CD14-positive monocyte (primary cell): ENCODE measurements at regions not wholly inside any gene's neighbourhood (a gene's known extent, or its start where the extent isn't known, plus 50 kb on each side); places are given as distances from the start of the nearest gene placed in this dataset.

Source experiments
- DNase-seq, 3 donors: peaks; one replicate each; pipeline ENCODE4 v3.0.0-alpha.2; 2011 to 2022
- H2AFZ ChIP-seq: 2 replicates; pipeline ENCODE4 v1.6.0; 2012; ENCODE audit warnings: mild to moderate bottlenecking, low read depth, low read length, inconsistent platforms; ENCODE audit not compliant: insufficient read depth, poor library complexity, severe bottlenecking
- H3K27ac ChIP-seq, 2 donors: 1 replicate in 1 of 2; 2 replicates in 1 of 2; pipeline ENCODE4 v1.5.1; 2012 to 2013; ENCODE audit warnings: low read length in 2 of 2, control low read depth in 1 of 2, inconsistent platforms in 1 of 2, low read depth in 1 of 2, mild to moderate bottlenecking in 1 of 2
- H3K27me3 ChIP-seq, 2 donors: one replicate each; pipeline versions ENCODE4 v1.6.0 to v1.6.1; 2011 to 2013; ENCODE audit warnings: low read length in 2 of 2; ENCODE audit not compliant: control insufficient read depth in 2 of 2, insufficient read depth in 2 of 2
- H3K36me3 ChIP-seq, 2 donors: replicated peaks in 1 of 2; 1 replicate in 1 of 2; 2 replicates in 1 of 2; pipeline versions ENCODE4 v1.5.1 to v1.6.1; 2012 to 2013; ENCODE audit warnings: low read length in 2 of 2, control low read depth in 1 of 2, inconsistent platforms in 1 of 2, mild to moderate bottlenecking in 1 of 2; ENCODE audit not compliant: insufficient read depth in 2 of 2, control insufficient read depth in 1 of 2
- H3K4me1 ChIP-seq, 2 donors: 1 replicate in 1 of 2; 2 replicates in 1 of 2; pipeline versions ENCODE4 v1.5.1 to v1.6.1; 2012 to 2013; ENCODE audit warnings: low read length in 2 of 2, control low read depth in 1 of 2, inconsistent platforms in 1 of 2, mild to moderate bottlenecking in 1 of 2, moderate library complexity in 1 of 2; ENCODE audit not compliant: insufficient read depth in 2 of 2, control insufficient read depth in 1 of 2
- H3K4me2 ChIP-seq: replicated peaks from 2 replicates; pipeline ENCODE3; 2012; ENCODE audit warnings: low read length, moderate library complexity, mild to moderate bottlenecking; ENCODE audit not compliant: poor library complexity, severe bottlenecking; ENCODE audit errors: extremely low read depth
- H3K4me3 ChIP-seq, 3 experiments: fragments of 200-600 bp in 1 of 3; sonication (generic) in 1 of 3; replicated peaks in 1 of 3; 1 replicate in 2 of 3; 2 replicates in 1 of 3; pipeline ENCODE4 v1.5.1; 2011 to 2013; ENCODE audit warnings: low read length in 3 of 3, mild to moderate bottlenecking in 3 of 3, control low read depth in 2 of 3, low read depth in 2 of 3, inconsistent platforms in 1 of 3, moderate library complexity in 1 of 3
- H3K79me2 ChIP-seq: 2 replicates; pipeline ENCODE4 v1.6.0; 2012; ENCODE audit warnings: mild to moderate bottlenecking, control low read depth, inconsistent platforms, low read length, moderate library complexity; ENCODE audit not compliant: insufficient read depth
- H3K9ac ChIP-seq: 2 replicates; pipeline ENCODE4 v1.6.0; 2017; ENCODE audit warnings: low read length, mild to moderate bottlenecking; ENCODE audit not compliant: insufficient read depth, poor library complexity, severe bottlenecking
- H3K9me3 ChIP-seq, 2 donors: replicated peaks in 1 of 2; 1 replicate in 1 of 2; 2 replicates in 1 of 2; pipeline versions ENCODE4 v1.5.1 to v1.6.1; 2012 to 2013; ENCODE audit warnings: low read length in 2 of 2, control low read depth in 1 of 2; ENCODE audit not compliant: control insufficient read depth in 1 of 2, insufficient read depth in 1 of 2
- H4K20me1 ChIP-seq: 2 replicates; pipeline ENCODE4 v1.6.0; 2012; ENCODE audit warnings: mild to moderate bottlenecking, low read length, control low read depth, moderate library complexity; ENCODE audit not compliant: insufficient read depth
- H3K27ac Mint-ChIP-seq, 7 donors: one replicate each; pipeline ENCODE4 v1.8.0; 2020; ENCODE audit warnings: mild to moderate bottlenecking in 7 of 7, mixed read lengths in 7 of 7, moderate library complexity in 6 of 7, inconsistent platforms in 2 of 7
- H3K27me3 Mint-ChIP-seq, 3 donors: one replicate each; pipeline ENCODE4 v1.8.0; 2021 to 2022; ENCODE audit warnings: low read depth in 3 of 3, mild to moderate bottlenecking in 3 of 3, mixed read lengths in 3 of 3, moderate library complexity in 3 of 3, inconsistent platforms in 1 of 3
- H3K36me3 Mint-ChIP-seq, 2 donors: one replicate each; pipeline ENCODE4 v1.8.0; 2020; ENCODE audit warnings: mixed read lengths in 2 of 2, inconsistent platforms in 1 of 2, mild to moderate bottlenecking in 1 of 2
- H3K4me1 Mint-ChIP-seq: one replicate; pipeline ENCODE4 v1.8.0; 2020; ENCODE audit warnings: mild to moderate bottlenecking, mixed read lengths
- H3K4me3 Mint-ChIP-seq, 2 donors: one replicate each; pipeline ENCODE4 v1.8.0; 2020; ENCODE audit warnings: mild to moderate bottlenecking in 2 of 2, mixed read lengths in 2 of 2, moderate library complexity in 1 of 2
- H3K9me3 Mint-ChIP-seq, 7 donors: one replicate each; pipeline ENCODE4 v1.8.0; 2020 to 2022; ENCODE audit warnings: mixed read lengths in 7 of 7, mild to moderate bottlenecking in 6 of 7, moderate library complexity in 6 of 7, inconsistent platforms in 2 of 7
- WGBS: methylation state at CpG from one replicate; pipeline ENCODE4 v1.1.5; 2013; ENCODE audit warnings: missing lambda C conversion rate; ENCODE audit not compliant: insufficient coverage; 5-methylcytosine and 5-hydroxymethylcytosine counted together
- intact Hi-C, 2 donors: fragments of 100-400 bp; cut with micrococcal nuclease; formaldehyde crosslinking; loops; one replicate each; pipeline versions ENCODE4 v1.15.0 to v1.15.1; 2023
- TF ChIP-seq, protein P1 (sequence below): fragments of 200-600 bp; IDR thresholded peaks from one replicate; pipeline ENCODE4 v1.8.0; 2022; ENCODE audit warnings: antibody characterized with exemption, mild to moderate bottlenecking

- H4K20me1 ChIP-seq = no peaks in the 10 kb centered on the region
- no peaks in the 10 kb centered on the region for H3K4me1 Mint-ChIP-seq
- no peak overlapping the region for H3K9ac ChIP-seq
- no peaks in the 10 kb centered on the region for H3K4me1 ChIP-seq
- H3K4me3 ChIP-seq = no peak overlapping the region
- no peak overlapping the region for H2AFZ ChIP-seq
- no peak for DNase-seq
- H3K9me3 Mint-ChIP-seq = peaks cover 0 to 2% (median 0%) of the 10 kb centered on the region in 7 donors
- no peaks in the 10 kb centered on the region for H3K27me3 ChIP-seq
- no peak overlapping the region for H3K27ac Mint-ChIP-seq
- H3K36me3 Mint-ChIP-seq = no peaks in the 10 kb centered on the region
- TF ChIP-seq, protein P1, sequence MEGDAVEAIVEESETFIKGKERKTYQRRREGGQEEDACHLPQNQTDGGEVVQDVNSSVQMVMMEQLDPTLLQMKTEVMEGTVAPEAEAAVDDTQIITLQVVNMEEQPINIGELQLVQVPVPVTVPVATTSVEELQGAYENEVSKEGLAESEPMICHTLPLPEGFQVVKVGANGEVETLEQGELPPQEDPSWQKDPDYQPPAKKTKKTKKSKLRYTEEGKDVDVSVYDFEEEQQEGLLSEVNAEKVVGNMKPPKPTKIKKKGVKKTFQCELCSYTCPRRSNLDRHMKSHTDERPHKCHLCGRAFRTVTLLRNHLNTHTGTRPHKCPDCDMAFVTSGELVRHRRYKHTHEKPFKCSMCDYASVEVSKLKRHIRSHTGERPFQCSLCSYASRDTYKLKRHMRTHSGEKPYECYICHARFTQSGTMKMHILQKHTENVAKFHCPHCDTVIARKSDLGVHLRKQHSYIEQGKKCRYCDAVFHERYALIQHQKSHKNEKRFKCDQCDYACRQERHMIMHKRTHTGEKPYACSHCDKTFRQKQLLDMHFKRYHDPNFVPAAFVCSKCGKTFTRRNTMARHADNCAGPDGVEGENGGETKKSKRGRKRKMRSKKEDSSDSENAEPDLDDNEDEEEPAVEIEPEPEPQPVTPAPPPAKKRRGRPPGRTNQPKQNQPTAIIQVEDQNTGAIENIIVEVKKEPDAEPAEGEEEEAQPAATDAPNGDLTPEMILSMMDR = no peak
- intact Hi-C loops = no loop called here
- H3K9me3 ChIP-seq = no peaks in the 10 kb centered on the region
- H3K27me3 Mint-ChIP-seq = no peaks in the 10 kb centered on the region
- WGBS = 3% methylated on average over 2 of the region's 4 CpGs
- H3K4me3 Mint-ChIP-seq = no peak overlapping the region
- H3K36me3 ChIP-seq = no peaks in the 10 kb centered on the region
- no peaks in the 10 kb centered on the region for H3K79me2 ChIP-seq
- no peak overlapping the region for H3K4me2 ChIP-seq
- no peak overlapping the region for H3K27ac ChIP-seq
Observed at GRCh38 chr11:109132539-109132938, 289.5 kb upstream of the C11orf87 start.

GRCh38 chr11:109133159-109133558 lies 288.8 kb upstream of the C11orf87 start:
- no peak overlapping the region for H3K4me3 ChIP-seq
- H3K9ac ChIP-seq = no peak overlapping the region
- H3K27me3 Mint-ChIP-seq = no peaks in the 10 kb centered on the region
- no peaks in the 10 kb centered on the region for H3K36me3 Mint-ChIP-seq
- H3K27me3 ChIP-seq = no peaks in the 10 kb centered on the region
- intact Hi-C loops = no loop called here
- no peaks in the 10 kb centered on the region for H3K79me2 ChIP-seq
- peaks cover 0 to 2% (median 0%) of the 10 kb centered on the region in 7 donors for H3K9me3 Mint-ChIP-seq
- no peak overlapping the region for H3K4me3 Mint-ChIP-seq
- H3K27ac ChIP-seq = no peak overlapping the region
- TF ChIP-seq, protein P1 = no peak
- H3K4me1 ChIP-seq = no peaks in the 10 kb centered on the region
- DNase-seq = no peak
- H3K36me3 ChIP-seq = no peaks in the 10 kb centered on the region
- no CpG with 5 or more reads among the region's 4 CpGs for WGBS
- no peak overlapping the region for H2AFZ ChIP-seq
- no peaks in the 10 kb centered on the region for H3K4me1 Mint-ChIP-seq
- no peak overlapping the region for H3K4me2 ChIP-seq
- H3K27ac Mint-ChIP-seq = no peak overlapping the region
- H3K9me3 ChIP-seq = no peaks in the 10 kb centered on the region
- H4K20me1 ChIP-seq = no peaks in the 10 kb centered on the region
